ENCODE measurements at regions not wholly inside any gene's neighbourhood (a gene's known extent, or its start where the extent isn't known, plus 50 kb on each side); places are given as distances from the start of the nearest gene placed in this dataset.
A peak's percentile ranks its signal among the peaks of the same experiment; 100 is the strongest.

DNA sequence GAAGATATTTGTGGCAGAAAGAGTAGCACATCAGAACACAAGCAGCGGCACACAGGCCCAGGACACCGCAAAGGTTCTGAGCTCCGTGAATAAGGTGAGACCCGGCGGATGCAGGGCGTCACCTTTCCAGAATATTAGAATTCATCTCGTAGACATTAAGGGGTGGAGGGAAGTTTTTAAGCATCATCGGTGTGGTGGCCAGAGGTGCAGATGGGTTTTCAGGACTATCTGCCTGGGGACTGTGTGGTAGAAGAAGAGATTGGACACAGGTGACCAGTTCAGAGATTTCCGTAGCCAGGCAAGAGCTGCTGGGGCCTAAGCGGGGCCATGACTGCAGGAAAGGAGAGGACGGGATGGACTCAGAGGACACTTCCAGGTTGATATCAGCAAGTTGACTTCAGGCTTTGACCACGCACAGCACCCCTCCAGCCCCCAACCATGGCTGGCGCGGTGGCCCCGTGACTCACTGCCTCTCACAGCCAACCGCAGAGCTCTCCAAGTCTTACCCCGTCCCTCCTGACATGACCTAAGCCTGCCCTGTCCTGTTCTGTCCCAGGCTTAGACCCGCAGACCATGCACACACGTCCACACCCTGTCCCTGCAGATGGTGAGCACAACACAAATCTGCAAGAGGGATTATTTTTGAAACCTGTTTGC, 97.2 kb downstream of the OAT start:
- Histone ChIP-seq H3K27ac (ENCODE audit: insufficient read length, low read depth, low read length) (no peak overlapping the region), H3K9ac (ENCODE audit: extremely low read depth, insufficient read length, low read length) (no peak overlapping the region), H2BK120ac (ENCODE audit: low read depth, low read length, poor library complexity, severe bottlenecking) (no peak overlapping the region), H3K79me1 (ENCODE audit: insufficient read depth, low read depth, low read length, poor library complexity, severe bottlenecking) (no peaks in the 10 kb centered on the region), H2BK15ac (ENCODE audit: low read depth, low read length) (no peak overlapping the region), H3K56ac (ENCODE audit: insufficient read length, low read depth, low read length) (no peak overlapping the region), H4K5ac (ENCODE audit: insufficient read length, low read depth, low read length) (no peak overlapping the region), H3K9me3 (ENCODE audit: control insufficient read depth, low read depth, low read length) (no peaks in the 10 kb centered on the region), H2BK5ac (ENCODE audit: insufficient read length, low read length) (no peak overlapping the region), H2BK12ac (ENCODE audit: insufficient read length, low read depth, low read length) (no peak overlapping the region), H3K4ac (ENCODE audit: low read depth, low read length) (no peak overlapping the region), H4K8ac (replicated peaks; ENCODE audit: insufficient read length, low read depth, low read length) (no peak overlapping the region), H3K4me2 (ENCODE audit: insufficient read depth, insufficient read length, low read length) (no peak overlapping the region), H3K23ac (ENCODE audit: insufficient read length, low read depth, low read length) (no peak overlapping the region), H4K91ac (ENCODE audit: insufficient read length, low read depth, low read length) (no peak overlapping the region), H3K27me3 (ENCODE audit: insufficient read depth, low read length) (no peaks in the 10 kb centered on the region), H2AFZ (ENCODE audit: low read length) (no peak overlapping the region), H2BK20ac (ENCODE audit: low read depth, low read length, poor library complexity, severe bottlenecking) (no peak overlapping the region), H3K4me1 (ENCODE audit: insufficient read depth, low read length) (no peaks in the 10 kb centered on the region), H3K14ac (ENCODE audit: insufficient read depth, low read length) (no peak overlapping the region; the same call in 1 of the 2 replicates), H3K18ac (ENCODE audit: insufficient read length, low read depth, low read length) (no peak overlapping the region), H2AK5ac (ENCODE audit: insufficient read length, low read length) (no peak overlapping the region), H4K20me1 (ENCODE audit: control insufficient read depth, insufficient read depth, insufficient read length) (peaks cover 2% of the 10 kb centered on the region), H3K23me2 (ENCODE audit: insufficient read length, low read depth, low read length, poor library complexity, severe bottlenecking) (no peaks in the 10 kb centered on the region), H3K79me2 (ENCODE audit: insufficient read depth, low read length) (no peaks in the 10 kb centered on the region), H3T11ph (ENCODE audit: low read length) (no peak overlapping the region)
- Mint-ChIP-seq H3K4me1 (peaks cover 8% of the 10 kb centered on the region in 2 experiments; a peak in 3 of 4 replicates), H3K9me3 (peaks cover 0 to 3% of the 10 kb centered on the region in 2 experiments; a peak in 1 of 5 replicates), H3K4me3 (no peak overlapping the region), H3K27me3 (ENCODE audit: low read depth) (peaks cover 6% of the 10 kb centered on the region), H3K36me3 (ENCODE audit: insufficient read depth in 1 of 3, low read depth in 3 of 3) (no peaks in the 10 kb centered on the region; a peak in 1 of 7 replicates), H3K27ac (peak overlapping the region in 1 of 3 experiments; percentile 80; a peak in 1 of 7 replicates)
- TF ChIP-seq, protein P1, sequence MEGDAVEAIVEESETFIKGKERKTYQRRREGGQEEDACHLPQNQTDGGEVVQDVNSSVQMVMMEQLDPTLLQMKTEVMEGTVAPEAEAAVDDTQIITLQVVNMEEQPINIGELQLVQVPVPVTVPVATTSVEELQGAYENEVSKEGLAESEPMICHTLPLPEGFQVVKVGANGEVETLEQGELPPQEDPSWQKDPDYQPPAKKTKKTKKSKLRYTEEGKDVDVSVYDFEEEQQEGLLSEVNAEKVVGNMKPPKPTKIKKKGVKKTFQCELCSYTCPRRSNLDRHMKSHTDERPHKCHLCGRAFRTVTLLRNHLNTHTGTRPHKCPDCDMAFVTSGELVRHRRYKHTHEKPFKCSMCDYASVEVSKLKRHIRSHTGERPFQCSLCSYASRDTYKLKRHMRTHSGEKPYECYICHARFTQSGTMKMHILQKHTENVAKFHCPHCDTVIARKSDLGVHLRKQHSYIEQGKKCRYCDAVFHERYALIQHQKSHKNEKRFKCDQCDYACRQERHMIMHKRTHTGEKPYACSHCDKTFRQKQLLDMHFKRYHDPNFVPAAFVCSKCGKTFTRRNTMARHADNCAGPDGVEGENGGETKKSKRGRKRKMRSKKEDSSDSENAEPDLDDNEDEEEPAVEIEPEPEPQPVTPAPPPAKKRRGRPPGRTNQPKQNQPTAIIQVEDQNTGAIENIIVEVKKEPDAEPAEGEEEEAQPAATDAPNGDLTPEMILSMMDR (conservative IDR thresholded peaks at IDR 0.05), result no peak
- no CpG with 5 or more reads among the region's 19 CpGs for WGBS (ENCODE audit: extremely low coverage, insufficient read length, low lambda C conversion rate)
- DNase-seq, result peak; percentile 24
